ELR (cell line): ENCODE measurements at regions not wholly inside any gene's neighbourhood (a gene's known extent, or its start where the extent isn't known, plus 50 kb on each side); places are given as distances from the start of the nearest gene placed in this dataset.
A peak's percentile ranks its signal among the peaks of the same experiment; 100 is the strongest.

ENCODE experiments used
- DNase-seq: peaks from one replicate; pipeline ENCODE4 v3.0.0-alpha.2; 2015; ENCODE audit warnings: low read depth

DNA sequence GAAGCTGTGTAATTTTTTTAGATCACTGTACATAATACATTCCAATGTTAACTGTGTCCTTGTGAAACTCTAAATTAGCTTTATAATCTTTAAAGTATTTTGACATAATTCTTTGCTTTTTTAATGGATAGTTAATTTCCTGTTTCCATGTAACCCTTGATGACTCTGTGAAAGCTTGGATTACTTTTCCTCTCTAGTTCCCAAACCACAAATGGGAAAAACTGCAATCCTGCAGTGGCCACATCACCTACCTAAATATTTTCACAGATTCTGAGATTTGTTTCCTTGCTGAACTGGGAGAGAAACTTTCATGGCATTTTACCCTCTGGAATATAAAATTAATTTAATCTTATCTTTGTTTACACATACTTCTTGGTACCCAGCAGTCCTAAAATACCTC lies 161.6 kb upstream of the CCDC68 start:
- DNase-seq: no peak

DNA sequence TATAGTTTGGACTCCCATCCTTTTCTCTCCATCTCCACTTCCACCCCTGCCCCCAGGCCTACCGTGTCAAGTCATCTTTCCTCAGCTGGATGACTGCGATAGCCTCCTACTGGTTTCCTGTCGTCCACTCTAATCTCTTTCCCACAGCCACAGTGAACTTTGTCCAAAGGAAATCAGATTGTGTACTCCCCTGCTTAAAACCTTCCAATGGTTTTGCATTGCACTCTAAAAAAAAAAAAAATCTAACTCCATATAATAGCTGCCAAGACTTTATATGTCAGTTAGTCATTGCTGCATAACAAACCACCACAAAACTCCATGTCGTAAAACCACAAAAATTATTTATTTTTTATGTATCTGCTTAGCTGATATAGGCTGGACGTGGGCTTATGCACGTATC lies 160.2 kb upstream of the CCDC68 start:
- no peak for DNase-seq

- DNase-seq: no peak
Measured at GRCh38 chr18:55119016-55119415, 159.8 kb upstream of the CCDC68 start.

GRCh38 chr18:55116863-55117262 lies 157.6 kb upstream of the CCDC68 start:
- DNase-seq: no peak

- peak; percentile 41 for DNase-seq
Measured at GRCh38 chr18:55115606-55116005, 156.3 kb upstream of the CCDC68 start.

GRCh38 chr18:55114876-55115275 lies 155.6 kb upstream of the CCDC68 start:
- no peak for DNase-seq

DNA sequence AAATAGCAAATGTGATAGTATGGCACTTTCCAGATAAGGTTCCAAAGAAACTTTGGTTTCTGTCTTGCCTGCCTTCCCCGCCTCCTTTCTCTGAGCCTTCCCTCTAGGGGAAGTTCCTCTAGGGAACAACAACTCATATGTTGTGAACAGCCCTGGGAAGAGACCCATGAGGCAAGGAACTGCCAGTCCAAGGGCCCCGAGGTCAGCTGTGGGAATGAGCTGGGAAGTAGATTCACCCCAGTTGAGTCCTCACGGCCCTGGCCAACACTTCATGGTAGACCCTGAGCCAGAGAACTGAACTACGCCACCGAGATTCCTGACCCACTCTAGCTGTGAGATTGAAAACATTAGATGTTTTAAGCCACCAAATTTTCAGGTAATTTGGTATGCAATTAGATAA lies 154.5 kb upstream of the CCDC68 start:
- no peak for DNase-seq

- DNase-seq: no peak
Measured at GRCh38 chr18:55111271-55111670, 152.0 kb upstream of the CCDC68 start.

- DNase-seq: no peak
Measured at GRCh38 chr18:55110436-55110835, 151.2 kb upstream of the CCDC68 start.

DNA sequence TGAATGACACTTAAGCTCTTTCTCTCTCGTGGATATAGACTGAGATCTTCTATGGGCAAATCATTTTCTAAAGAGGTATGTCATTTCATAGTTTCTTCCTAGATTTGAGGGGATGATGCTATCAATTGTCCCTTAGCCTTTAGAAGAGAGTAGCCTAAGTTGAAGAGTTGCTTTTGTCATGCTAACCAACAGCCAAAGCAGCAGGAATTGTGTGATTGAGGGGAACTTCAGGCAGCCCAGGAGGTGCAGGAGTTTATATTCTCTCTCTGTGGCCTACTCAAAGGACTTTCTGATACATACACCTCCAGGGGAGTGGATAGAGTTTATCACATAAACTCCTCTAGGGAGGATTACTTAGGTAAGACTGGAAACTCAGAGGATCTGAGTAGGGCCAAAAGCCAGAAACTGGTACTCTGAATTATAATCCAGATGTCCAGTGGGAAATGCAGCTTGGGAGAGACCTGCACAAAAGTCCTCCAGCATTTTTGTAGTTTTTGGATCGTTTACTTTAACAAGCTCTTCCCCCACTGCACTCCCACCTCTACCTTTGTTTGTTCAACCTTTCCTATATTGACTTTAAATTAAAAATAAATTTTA lies 150.7 kb upstream of the CCDC68 start:
- no peak for DNase-seq

DNA sequence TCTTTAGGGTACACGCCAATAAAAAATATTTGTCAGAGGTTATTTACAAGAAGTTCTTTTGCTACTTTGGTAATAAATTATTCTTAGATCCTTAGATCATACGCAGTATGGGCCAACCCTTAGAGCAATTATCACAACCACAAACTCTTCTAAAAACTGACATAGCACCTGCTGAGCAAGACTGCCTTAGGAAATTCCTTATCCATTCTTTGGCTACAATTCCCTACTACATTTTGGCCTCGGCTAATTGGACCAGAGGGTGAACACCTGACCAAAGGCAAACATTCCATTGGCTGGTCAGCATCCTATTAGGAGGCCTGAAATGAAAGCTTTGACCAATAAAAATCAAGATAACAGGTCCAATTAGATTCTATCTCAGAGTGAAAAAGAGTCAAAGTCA lies 147.6 kb upstream of the CCDC68 start:
- no peak for DNase-seq

- DNase-seq: no peak
Measured at GRCh38 chr18:55106466-55106865, 147.2 kb upstream of the CCDC68 start.

GRCh38 chr18:55105873-55106272 lies 146.6 kb upstream of the CCDC68 start:
- DNase-seq: no peak

- no peak for DNase-seq
Measured at GRCh38 chr18:55102958-55103456, 143.7 kb upstream of the CCDC68 start.

DNA sequence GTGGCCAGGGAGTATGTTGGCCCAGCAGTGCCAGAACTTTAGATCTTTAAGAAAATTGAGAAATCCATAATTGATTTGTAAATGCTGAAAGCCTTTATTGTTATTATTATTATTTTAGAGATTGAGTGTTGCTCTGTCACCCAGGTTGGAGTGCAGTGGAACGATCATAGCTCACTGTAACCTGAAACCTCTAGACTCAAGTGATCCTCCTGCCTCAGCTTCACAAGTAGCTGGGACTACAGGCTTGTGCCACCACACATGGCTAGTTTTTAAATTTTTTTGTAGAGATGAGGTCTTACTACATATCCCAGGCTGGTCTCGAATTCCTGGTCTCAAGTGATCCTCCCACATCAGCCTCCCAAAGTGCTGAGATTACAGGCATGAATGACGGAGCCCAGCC lies 143.2 kb upstream of the CCDC68 start:
- no peak for DNase-seq

GRCh38 chr18:55101458-55101824 lies 142.2 kb upstream of the CCDC68 start:
- no peak for DNase-seq

GRCh38 chr18:55100817-55101457 lies 141.7 kb upstream of the CCDC68 start:
- DNase-seq: peak; percentile 84

DNA sequence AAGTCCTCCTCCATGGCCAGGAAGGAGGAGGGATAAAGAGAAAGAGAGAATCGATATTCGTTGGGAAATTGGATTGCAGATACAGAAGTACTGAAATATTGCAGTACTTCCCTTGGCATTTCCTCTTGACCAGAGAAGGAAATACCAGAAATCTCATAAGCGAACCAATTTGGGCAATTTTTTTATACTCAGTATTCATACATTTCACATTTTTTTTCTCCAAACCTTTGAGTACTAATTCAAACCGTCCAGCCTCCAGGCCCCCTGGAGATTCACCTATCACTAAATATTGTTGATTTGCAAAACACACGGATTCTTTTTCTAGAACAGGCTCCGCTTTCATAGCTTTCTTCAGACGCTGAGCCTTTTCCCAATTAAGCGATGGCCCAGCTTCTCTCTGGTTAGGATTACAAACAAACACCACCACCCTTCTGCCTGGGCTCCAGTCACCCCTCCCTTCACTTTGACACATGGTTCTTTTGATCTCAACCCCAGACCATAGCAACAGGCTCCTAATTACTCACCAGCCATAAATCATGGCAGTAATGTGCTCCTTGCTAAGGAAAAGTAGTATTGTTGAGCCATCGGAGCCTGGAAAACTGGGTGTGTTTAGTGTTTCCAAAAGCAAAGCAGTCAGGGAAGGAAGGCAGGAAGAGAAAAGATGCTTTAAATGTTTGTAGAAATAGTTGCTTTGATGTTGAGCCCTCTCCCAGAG lies 138.4 kb upstream of the CCDC68 start:
- peak; percentile 50 for DNase-seq

- peak; percentile 81 for DNase-seq
Measured at GRCh38 chr18:55096263-55096951, 137.1 kb upstream of the CCDC68 start.

- DNase-seq: no peak
Measured at GRCh38 chr18:55095584-55095983, 136.3 kb upstream of the CCDC68 start.

DNA sequence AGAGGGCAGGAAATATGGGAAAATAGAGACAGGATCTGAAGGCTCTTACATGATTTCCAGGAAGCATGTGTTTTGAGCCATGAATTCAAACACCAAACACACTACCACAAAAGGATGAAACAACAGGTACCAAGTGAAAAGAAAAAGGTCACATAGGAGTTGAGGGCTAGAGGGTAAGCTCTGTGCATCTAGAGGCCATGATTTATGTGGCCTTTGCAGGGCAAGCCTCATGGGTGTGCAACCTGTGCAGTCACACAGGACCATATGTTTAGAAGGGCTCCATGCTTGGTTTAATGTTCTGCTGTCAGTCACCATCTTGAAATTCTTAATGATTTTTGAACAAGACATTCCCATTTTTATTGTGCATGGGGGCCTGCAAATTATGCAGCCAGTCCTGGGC lies 134.5 kb upstream of the CCDC68 start:
- no peak for DNase-seq

DNA sequence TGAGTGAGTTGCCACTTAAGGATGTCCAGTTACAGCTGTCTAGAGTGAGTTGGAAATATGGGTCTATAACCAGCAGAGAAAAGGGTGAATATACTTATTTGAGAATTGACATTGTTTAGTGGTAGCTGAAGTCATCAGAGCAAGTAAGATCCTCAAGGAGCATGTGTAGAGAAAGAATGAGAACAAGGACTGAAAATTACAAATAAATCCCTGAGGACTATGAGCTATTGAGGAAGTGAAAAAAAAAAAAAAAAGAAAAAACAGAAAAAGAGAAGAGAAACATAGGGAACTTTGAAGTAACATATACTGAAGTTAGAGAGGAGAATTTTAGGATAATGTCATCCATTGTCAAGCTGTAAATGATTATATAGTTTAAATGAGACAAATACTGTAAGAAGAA lies 134.0 kb upstream of the CCDC68 start:
- DNase-seq: no peak

- DNase-seq: no peak
Measured at GRCh38 chr18:55092166-55092565, 132.9 kb upstream of the CCDC68 start.
